GM23338 (cell line): ENCODE measurements at regions not wholly inside any gene's neighbourhood (a gene's known extent, or its start where the extent isn't known, plus 50 kb on each side); places are given as distances from the start of the nearest gene placed in this dataset.
"Not testable (repeated sequence)": the region's sequence is repeated elsewhere in the genome, so short reads cannot be mapped to it uniquely, and the experiment has no call there.

Source experiments
- ATAC-seq: fragments of 200-7000 bp; cut with Tn5 transposase; 3 replicates; pipeline ENCODE4 v1.9.1; 2020
- DNase-seq: peaks from one replicate; pipeline ENCODE4 v3.0.0-alpha.2; 2015; ENCODE audit warnings: low spot score
- H2AFZ ChIP-seq: fragments of 200-600 bp; sonication (generic); 2 replicates; pipeline ENCODE4 v1.8.0; 2016; ENCODE audit warnings: antibody characterized with exemption, mild to moderate bottlenecking, moderate library complexity
- H3F3A ChIP-seq: fragments of 200-600 bp; sonication (generic); replicated peaks from 2 replicates; pipeline ENCODE4 v1.8.0; 2017; ENCODE audit warnings: antibody characterized with exemption, mixed run types, low read depth
- H3K27ac ChIP-seq: fragments of 200-600 bp; sonication (generic); 2 replicates; pipeline ENCODE4 v1.6.1; 2016; ENCODE audit warnings: low read depth
- H3K27me3 ChIP-seq: fragments of 200-600 bp; sonication (generic); 2 replicates; pipeline ENCODE4 v1.8.0; 2016; ENCODE audit warnings: mild to moderate bottlenecking, mixed run types, moderate library complexity; ENCODE audit not compliant: insufficient read depth
- H3K36me3 ChIP-seq: fragments of 200-600 bp; sonication (generic); 2 replicates; pipeline ENCODE4 v1.8.0; 2016; ENCODE audit warnings: mild to moderate bottlenecking; ENCODE audit not compliant: insufficient read depth
- H3K4me1 ChIP-seq: fragments of 200-600 bp; sonication (generic); 2 replicates; pipeline ENCODE4 v1.8.0; 2016; ENCODE audit warnings: mild to moderate bottlenecking, moderate library complexity; ENCODE audit not compliant: insufficient read depth
- H3K4me2 ChIP-seq: fragments of 200-600 bp; sonication (generic); 2 replicates; pipeline ENCODE4 v1.7.1; 2017; ENCODE audit warnings: mixed run types
- H3K4me3 ChIP-seq: fragments of 200-600 bp; sonication (generic); 2 replicates; pipeline ENCODE4 v1.6.1; 2016; ENCODE audit warnings: mixed run types
- H3K79me2 ChIP-seq: fragments of 200-600 bp; sonication (generic); replicated peaks from 2 replicates; pipeline ENCODE4 v1.8.0; 2017; ENCODE audit warnings: mild to moderate bottlenecking; ENCODE audit not compliant: insufficient read depth
- H3K9me2 ChIP-seq: fragments of 200-600 bp; sonication (generic); 2 replicates; pipeline ENCODE4 v1.8.0; 2017; ENCODE audit not compliant: insufficient read depth
- H4K20me1 ChIP-seq: fragments of 200-600 bp; sonication (generic); replicated peaks from 2 replicates; pipeline ENCODE4 v1.8.0; 2017; ENCODE audit warnings: mild to moderate bottlenecking; ENCODE audit not compliant: insufficient read depth
- H3K27ac Mint-ChIP-seq: 2 replicates; pipeline ENCODE4 v1.8.0; 2020; ENCODE audit warnings: inconsistent platforms, mild to moderate bottlenecking, moderate library complexity, mixed read lengths
- H3K27me3 Mint-ChIP-seq: 3 replicates; pipeline ENCODE4 v1.8.0; 2022; ENCODE audit warnings: low read depth, mild to moderate bottlenecking, moderate library complexity, mixed read lengths, inconsistent platforms; ENCODE audit not compliant: insufficient read depth, poor library complexity
- H3K36me3 Mint-ChIP-seq: 3 replicates; pipeline ENCODE4 v1.8.0; 2021; ENCODE audit warnings: low read depth, mild to moderate bottlenecking, inconsistent platforms, moderate library complexity, mixed read lengths
- H3K4me1 Mint-ChIP-seq: 3 replicates; pipeline ENCODE4 v1.8.0; 2020; ENCODE audit warnings: mild to moderate bottlenecking, inconsistent platforms, mixed read lengths
- H3K4me3 Mint-ChIP-seq: 3 replicates; pipeline ENCODE4 v1.8.0; 2021; ENCODE audit warnings: moderate library complexity, mild to moderate bottlenecking, inconsistent platforms, mixed read lengths
- H3K9me3 Mint-ChIP-seq: 3 replicates; pipeline ENCODE4 v1.8.0; 2020; ENCODE audit warnings: moderate library complexity, mild to moderate bottlenecking, inconsistent platforms, mixed read lengths

DNA sequence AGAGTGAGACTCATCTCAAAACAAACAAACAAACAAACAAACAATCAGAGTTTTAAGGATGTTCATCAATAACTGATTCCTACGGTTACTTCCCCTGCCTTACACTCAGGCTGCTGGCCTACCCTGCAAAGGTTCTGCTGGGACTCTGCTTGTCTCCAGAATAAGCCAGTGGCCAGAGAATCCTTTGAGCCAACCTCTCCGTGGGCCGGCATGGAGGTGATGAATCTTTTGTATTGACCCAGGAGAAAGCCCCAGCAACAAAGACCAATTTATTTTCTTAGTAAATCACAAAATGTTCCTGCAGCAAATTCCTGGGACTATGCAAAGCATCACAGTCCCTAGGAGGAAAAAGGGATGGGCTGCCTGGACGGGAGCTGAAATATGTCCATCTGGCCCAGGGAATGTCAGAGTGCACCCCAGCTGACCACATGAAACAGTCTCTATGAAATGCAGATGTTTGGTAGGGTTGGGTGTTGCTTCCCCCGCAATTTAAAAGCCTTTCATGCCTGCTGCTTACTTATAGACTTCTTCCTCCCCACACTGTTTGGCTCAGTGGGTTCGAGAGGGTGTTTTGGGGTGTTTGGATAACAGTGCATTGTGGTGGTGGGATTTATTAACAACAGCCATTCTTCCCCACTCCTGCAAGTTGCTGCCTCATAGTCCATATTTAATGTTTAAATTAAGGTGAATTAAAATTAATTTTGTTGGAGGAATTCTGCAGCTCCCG lies 185.9 kb upstream of the IRF2BP2 start:
- H3K27ac Mint-ChIP-seq, DNase-seq, H3K4me3 ChIP-seq: not testable (repeated sequence)

DNA sequence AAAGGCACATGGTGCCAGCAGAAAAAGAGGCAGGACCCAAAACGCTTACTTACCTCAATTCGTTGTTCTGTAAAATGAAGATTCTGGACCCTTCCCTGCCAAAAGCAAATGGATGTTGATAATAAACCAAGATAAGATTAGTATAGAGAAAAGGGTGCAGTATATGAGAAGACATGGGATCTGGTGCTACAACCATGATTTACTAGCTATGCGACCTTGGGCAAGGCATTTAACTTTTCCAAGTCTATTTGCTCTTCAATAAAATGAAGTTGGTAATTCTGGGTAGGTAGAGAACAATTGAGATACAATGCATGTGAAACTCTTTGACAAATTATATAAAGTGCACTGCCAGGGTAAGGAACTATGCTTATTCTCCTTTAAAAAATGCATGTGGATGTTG lies 185.0 kb upstream of the IRF2BP2 start:
- not testable (repeated sequence) for H3K36me3 Mint-ChIP-seq, H3K4me2 ChIP-seq, H3K4me1 ChIP-seq, H3K4me3 ChIP-seq, H3K27ac ChIP-seq, DNase-seq, H3K36me3 ChIP-seq, H3K9me2 ChIP-seq, H3K79me2 ChIP-seq, ATAC-seq, H3K27me3 Mint-ChIP-seq, H2AFZ ChIP-seq, H3K9me3 Mint-ChIP-seq, H3K4me3 Mint-ChIP-seq, H3K4me1 Mint-ChIP-seq, H3K27ac Mint-ChIP-seq, H4K20me1 ChIP-seq, H3F3A ChIP-seq, H3K27me3 ChIP-seq

More for the DNA sequence above, 185.9 kb upstream of the IRF2BP2 start:
- H3K79me2 ChIP-seq, H3K36me3 ChIP-seq, H3K27me3 ChIP-seq, H3K27ac ChIP-seq, H3K4me1 ChIP-seq, H4K20me1 ChIP-seq, H3F3A ChIP-seq, H2AFZ ChIP-seq, H3K9me3 Mint-ChIP-seq, H3K9me2 ChIP-seq, H3K4me3 Mint-ChIP-seq, H3K4me1 Mint-ChIP-seq, H3K36me3 Mint-ChIP-seq, H3K27me3 Mint-ChIP-seq, ATAC-seq, H3K4me2 ChIP-seq: not testable (repeated sequence)

DNA sequence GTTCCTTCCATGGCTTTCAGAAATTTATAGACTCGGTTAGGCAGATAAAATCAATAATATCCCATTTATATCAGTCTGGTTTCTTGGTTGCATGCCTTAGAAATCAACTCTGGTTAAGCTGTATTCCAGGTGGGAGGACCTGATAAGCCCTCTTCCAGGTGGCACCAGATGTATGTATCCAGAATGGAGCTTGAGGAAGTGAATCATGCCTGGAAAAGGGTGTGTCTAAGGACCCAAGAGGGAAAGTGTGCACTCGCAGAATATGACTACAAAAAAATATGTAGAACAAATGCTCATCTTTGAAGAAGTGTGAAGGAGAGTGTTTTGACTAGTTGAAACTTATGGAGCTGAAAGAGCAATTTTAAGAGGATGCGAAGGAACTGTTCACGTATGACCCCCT lies 184.5 kb upstream of the IRF2BP2 start:
- not testable (repeated sequence) for H2AFZ ChIP-seq, DNase-seq, H3K36me3 Mint-ChIP-seq, H3K4me3 Mint-ChIP-seq, ATAC-seq, H3K27me3 Mint-ChIP-seq, H3K27me3 ChIP-seq, H3K79me2 ChIP-seq, H3K4me1 ChIP-seq, H3K4me2 ChIP-seq, H3K9me2 ChIP-seq, H3K27ac ChIP-seq, H3K27ac Mint-ChIP-seq, H4K20me1 ChIP-seq, H3K36me3 ChIP-seq, H3K4me1 Mint-ChIP-seq, H3F3A ChIP-seq, H3K9me3 Mint-ChIP-seq, H3K4me3 ChIP-seq

DNA sequence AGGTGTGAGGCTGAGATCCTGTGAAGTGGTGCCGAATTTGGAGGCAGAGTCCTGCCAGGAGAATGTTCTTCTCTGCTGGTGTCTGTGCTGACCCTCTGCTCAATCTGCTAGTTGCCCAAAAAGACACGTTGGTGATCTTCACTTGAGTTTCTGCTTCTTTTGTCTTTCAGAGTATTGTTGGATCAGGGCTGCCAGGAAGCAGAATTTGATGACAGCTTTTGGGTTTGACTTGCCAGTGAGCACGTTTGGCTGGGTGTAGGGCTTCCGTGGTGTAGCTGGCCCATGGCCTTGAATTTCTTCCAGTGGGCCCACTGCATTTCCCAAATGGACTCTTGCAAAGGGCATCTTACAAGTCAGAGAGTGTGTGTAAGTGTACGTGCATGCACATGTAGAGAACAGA lies 183.9 kb upstream of the IRF2BP2 start:
- not testable (repeated sequence) for ATAC-seq, H3K27me3 Mint-ChIP-seq, H3F3A ChIP-seq, H3K4me1 ChIP-seq, H3K27ac Mint-ChIP-seq, H3K79me2 ChIP-seq, H3K27ac ChIP-seq, H4K20me1 ChIP-seq, H3K4me2 ChIP-seq, H3K4me1 Mint-ChIP-seq, H2AFZ ChIP-seq, DNase-seq, H3K27me3 ChIP-seq, H3K36me3 ChIP-seq, H3K4me3 ChIP-seq, H3K36me3 Mint-ChIP-seq, H3K9me2 ChIP-seq, H3K9me3 Mint-ChIP-seq, H3K4me3 Mint-ChIP-seq

DNA sequence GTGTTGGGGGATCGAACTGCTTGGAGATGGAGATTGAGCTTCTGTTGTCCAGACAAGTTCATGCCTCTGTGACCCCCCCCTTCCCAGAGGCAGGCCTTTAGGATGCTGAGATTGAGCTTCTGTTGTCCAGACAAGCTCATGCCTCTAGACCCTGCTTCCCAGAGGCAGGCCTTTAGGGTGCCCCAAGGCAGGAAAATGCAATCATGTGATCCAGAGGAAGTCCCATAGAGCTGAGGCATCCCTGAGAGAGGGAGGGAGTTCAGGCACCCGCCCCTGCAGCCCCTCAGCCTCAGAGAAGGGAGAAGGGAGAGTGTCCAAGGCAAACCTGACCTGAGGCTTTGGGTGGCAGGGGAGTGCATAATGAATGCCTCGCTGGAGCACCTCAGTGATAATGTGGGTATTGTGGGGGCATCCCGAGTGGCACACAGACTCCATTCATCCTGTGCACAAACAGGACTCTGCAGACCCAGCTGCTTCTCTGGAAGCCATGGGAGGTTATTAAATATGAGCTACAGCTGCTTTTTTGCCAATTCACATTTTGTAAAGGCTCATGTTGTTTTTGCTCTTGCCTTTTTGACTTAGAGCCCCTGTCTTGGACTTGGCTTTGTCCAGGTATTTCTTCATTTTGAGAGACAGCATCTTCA lies 182.4 kb upstream of the IRF2BP2 start:
- not testable (repeated sequence) for DNase-seq, ATAC-seq, H3K36me3 Mint-ChIP-seq, H3K4me2 ChIP-seq, H3K4me3 ChIP-seq, H3K36me3 ChIP-seq, H3K27ac ChIP-seq, H3F3A ChIP-seq, H3K27me3 ChIP-seq, H3K27me3 Mint-ChIP-seq, H3K9me2 ChIP-seq, H2AFZ ChIP-seq, H3K4me1 ChIP-seq, H3K9me3 Mint-ChIP-seq, H3K79me2 ChIP-seq, H4K20me1 ChIP-seq, H3K27ac Mint-ChIP-seq, H3K4me3 Mint-ChIP-seq, H3K4me1 Mint-ChIP-seq

DNA sequence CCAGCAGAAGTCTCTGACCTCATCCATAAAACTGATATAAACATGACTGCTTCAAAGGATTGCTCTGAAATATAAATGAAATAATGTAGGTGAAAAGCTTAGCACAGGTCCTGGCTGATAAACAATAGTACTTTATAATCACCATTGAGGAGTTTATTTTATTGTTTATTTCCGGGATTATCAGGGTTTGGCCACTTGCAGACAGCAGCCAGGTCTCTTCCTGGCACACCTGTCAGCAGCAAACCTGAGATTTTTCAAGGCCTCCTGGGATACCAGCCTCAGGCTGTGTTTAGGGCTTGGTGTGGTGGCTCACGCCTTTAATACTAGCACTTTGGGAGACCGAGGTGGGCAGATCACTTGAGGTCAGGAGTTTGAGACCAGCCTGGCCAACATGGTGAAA lies 181.6 kb upstream of the IRF2BP2 start:
- H3K79me2 ChIP-seq, ATAC-seq, DNase-seq, H3K27ac ChIP-seq, H3F3A ChIP-seq, H3K4me1 Mint-ChIP-seq, H3K27ac Mint-ChIP-seq, H3K36me3 ChIP-seq, H3K4me3 Mint-ChIP-seq, H3K36me3 Mint-ChIP-seq, H3K9me2 ChIP-seq, H3K9me3 Mint-ChIP-seq, H3K27me3 Mint-ChIP-seq, H4K20me1 ChIP-seq, H3K4me2 ChIP-seq, H3K4me1 ChIP-seq, H2AFZ ChIP-seq, H3K4me3 ChIP-seq, H3K27me3 ChIP-seq: not testable (repeated sequence)
